Loucy (cell line): ENCODE measurements at regions not wholly inside any gene's neighbourhood (a gene's known extent, or its start where the extent isn't known, plus 50 kb on each side); places are given as distances from the start of the nearest gene placed in this dataset.

Experiments used
- EZH2phosphoT487 ChIP-seq: fragments of 200-600 bp; IDR thresholded peaks from 2 replicates; pipeline ENCODE4 v1.6.1; 2018; ENCODE audit warnings: antibody characterized with exemption, mild to moderate bottlenecking, moderate library complexity, borderline replicate concordance
- TF ChIP-seq, protein P1 (sequence below): fragments of 200-600 bp; sonication (generic); conservative IDR thresholded peaks from 2 replicates; pipeline ENCODE4 v1.5.1; 2014; ENCODE audit warnings: mild to moderate bottlenecking, antibody characterized with exemption, low read length

DNA sequence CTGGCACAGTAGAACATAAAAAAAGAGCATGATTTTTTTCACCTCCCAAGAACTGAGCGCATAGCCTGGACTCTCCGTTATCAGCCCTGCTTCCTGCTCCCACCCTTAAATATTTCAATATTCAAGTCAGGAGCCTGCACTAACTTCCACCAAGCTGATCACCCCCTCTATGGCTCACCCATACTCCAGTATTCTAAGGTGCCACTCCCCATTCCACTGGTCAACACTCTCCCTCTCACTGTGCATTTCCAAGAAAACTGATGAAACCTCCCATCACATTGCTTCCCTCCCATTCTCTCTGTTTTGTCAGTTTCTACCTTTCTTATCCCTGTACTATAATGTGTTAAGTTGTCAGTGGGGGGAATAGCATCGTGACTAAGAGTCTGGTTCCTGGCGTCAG is 95.0 kb upstream of the C7orf33 start:
- TF ChIP-seq, protein P1, sequence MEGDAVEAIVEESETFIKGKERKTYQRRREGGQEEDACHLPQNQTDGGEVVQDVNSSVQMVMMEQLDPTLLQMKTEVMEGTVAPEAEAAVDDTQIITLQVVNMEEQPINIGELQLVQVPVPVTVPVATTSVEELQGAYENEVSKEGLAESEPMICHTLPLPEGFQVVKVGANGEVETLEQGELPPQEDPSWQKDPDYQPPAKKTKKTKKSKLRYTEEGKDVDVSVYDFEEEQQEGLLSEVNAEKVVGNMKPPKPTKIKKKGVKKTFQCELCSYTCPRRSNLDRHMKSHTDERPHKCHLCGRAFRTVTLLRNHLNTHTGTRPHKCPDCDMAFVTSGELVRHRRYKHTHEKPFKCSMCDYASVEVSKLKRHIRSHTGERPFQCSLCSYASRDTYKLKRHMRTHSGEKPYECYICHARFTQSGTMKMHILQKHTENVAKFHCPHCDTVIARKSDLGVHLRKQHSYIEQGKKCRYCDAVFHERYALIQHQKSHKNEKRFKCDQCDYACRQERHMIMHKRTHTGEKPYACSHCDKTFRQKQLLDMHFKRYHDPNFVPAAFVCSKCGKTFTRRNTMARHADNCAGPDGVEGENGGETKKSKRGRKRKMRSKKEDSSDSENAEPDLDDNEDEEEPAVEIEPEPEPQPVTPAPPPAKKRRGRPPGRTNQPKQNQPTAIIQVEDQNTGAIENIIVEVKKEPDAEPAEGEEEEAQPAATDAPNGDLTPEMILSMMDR = no peak
- no peak for TF ChIP-seq EZH2phosphoT487
